ENCODE measurements at regions not wholly inside any gene's neighbourhood (a gene's known extent, or its start where the extent isn't known, plus 50 kb on each side); places are given as distances from the start of the nearest gene placed in this dataset.
"Not testable (repeated sequence)": the region's sequence is repeated elsewhere in the genome, so short reads cannot be mapped to it uniquely, and the experiment has no call there.

DNA sequence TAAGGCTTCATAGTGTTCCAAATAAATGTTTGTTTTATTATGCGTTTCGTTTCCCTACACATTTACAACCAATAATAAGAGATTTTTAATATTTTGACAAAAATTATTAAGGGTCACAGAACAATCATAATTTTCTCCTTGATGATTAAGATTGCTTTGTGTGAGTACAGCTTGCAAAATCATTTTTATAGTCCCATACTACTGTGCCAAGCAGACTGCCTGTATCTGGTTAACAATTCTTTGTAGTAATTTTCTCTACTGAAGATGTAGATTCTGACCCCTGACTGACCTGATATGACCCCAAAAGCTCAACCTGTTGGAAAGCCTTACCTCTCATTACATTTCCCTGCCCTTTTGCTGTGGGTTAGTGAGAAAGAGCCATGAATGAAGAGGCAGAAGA is 311.9 kb upstream of the PIK3R1 start:
- H3K9me3 Mint-ChIP-seq, result no peaks in the 10 kb centered on the region
- no peak for DNase-seq (ENCODE audit: low spot score)
- intact Hi-C loops (cut with micrococcal nuclease), result no loop called here
- no peaks in the 10 kb centered on the region for H3K36me3 Mint-ChIP-seq (ENCODE audit: low read depth)
- no peak overlapping the region for H3K27ac Mint-ChIP-seq
- no peak overlapping the region for H3K4me3 Mint-ChIP-seq (ENCODE audit: low read depth)
- H3K27me3 Mint-ChIP-seq (ENCODE audit: low read depth), result no peaks in the 10 kb centered on the region
- no peaks in the 10 kb centered on the region for H3K4me1 Mint-ChIP-seq (ENCODE audit: low read depth)

DNA sequence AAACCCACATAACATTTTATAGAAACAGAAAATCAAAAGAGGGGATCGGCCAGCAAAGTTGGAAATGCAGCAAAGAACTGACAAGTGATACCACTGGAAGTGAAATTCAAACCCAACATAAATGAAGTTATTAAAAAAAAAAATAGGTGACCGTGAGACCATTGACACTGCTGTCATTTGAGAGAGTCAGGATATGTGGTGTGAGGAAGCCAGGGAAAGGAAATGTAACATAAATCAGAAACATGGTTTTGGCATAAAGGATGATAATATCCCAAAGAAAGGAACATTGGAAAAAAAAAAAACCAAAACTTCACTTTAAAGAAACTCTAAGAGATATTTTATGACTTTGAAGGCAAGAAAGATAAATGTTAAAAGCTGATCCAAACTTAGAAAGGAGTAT is 312.4 kb upstream of the PIK3R1 start:
- Mint-ChIP-seq H3K9me3 (no peaks in the 10 kb centered on the region), H3K27me3 (ENCODE audit: low read depth) (no peaks in the 10 kb centered on the region), H3K4me3 (ENCODE audit: low read depth) (no peak overlapping the region), H3K4me1 (ENCODE audit: low read depth) (no peaks in the 10 kb centered on the region), H3K27ac (no peak overlapping the region), H3K36me3 (ENCODE audit: low read depth) (no peaks in the 10 kb centered on the region)
- intact Hi-C loops (cut with micrococcal nuclease), result no loop called here
- no peak for DNase-seq (ENCODE audit: low spot score)

DNA sequence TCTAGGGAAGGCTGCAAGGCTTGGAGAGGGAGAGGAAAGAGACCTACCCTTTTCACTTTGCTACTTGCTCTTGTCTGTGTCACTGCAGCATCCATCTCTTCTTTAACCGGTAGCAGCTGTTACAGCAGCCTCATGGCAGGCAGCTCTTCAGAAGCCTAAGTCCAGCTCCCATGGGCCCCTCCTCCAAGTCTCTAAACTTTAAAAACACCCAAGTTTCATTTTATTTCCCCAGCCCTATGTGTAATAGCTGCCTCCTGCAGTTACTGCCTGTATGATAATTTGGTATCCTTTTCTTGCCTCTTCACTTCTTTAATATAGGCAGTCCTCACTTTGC is 313.1 kb upstream of the PIK3R1 start:
- H3K36me3 Mint-ChIP-seq (ENCODE audit: low read depth), result no peaks in the 10 kb centered on the region
- H3K4me3 Mint-ChIP-seq (ENCODE audit: low read depth), result no peak overlapping the region
- intact Hi-C loops (cut with micrococcal nuclease), result no loop called here
- H3K27me3 Mint-ChIP-seq (ENCODE audit: low read depth), result no peaks in the 10 kb centered on the region
- no peaks in the 10 kb centered on the region for H3K4me1 Mint-ChIP-seq (ENCODE audit: low read depth)
- H3K27ac Mint-ChIP-seq, result no peak overlapping the region
- no peak for DNase-seq (ENCODE audit: low spot score)
- no peaks in the 10 kb centered on the region for H3K9me3 Mint-ChIP-seq

DNA sequence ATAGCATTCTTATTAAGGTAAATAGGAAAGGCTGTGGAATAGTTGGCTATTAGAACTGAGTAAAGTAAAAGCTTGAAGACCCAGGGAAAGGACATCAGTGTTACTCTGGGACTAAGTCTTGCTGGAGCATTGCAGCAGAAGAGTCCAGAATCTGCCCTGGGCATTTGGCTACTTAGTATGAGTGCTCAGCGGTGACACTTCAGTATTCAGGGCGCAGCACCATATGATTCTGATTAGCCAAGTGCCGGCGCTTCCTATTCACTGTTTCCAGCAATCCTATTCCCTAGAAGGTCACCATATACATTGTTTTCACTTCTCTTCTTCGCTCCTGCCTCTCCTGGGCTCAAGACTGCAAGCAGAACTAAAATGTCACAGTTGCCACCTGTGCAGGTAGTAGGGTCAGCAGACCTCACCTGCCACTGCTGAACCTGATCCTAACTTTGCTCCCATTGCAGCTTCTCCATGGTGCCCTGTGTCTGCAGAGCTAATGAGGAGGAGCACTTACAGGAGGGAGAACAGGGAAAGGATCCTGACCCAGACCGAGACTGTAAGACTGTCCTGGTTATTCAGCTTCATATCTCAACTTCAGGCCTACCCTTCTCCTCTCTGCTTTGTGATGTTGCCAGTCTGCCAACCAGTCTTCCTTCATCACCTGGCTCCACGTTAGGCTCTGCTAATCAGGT is 313.6 kb upstream of the PIK3R1 start:
- H3K27ac Mint-ChIP-seq, result no peak overlapping the region
- no peaks in the 10 kb centered on the region for H3K9me3 Mint-ChIP-seq
- no peaks in the 10 kb centered on the region for H3K4me1 Mint-ChIP-seq (ENCODE audit: low read depth)
- no peaks in the 10 kb centered on the region for H3K27me3 Mint-ChIP-seq (ENCODE audit: low read depth)
- no peak for DNase-seq (ENCODE audit: low spot score)
- no peak overlapping the region for H3K4me3 Mint-ChIP-seq (ENCODE audit: low read depth)
- no peaks in the 10 kb centered on the region for H3K36me3 Mint-ChIP-seq (ENCODE audit: low read depth)
- intact Hi-C loops (cut with micrococcal nuclease), result no loop called here

DNA sequence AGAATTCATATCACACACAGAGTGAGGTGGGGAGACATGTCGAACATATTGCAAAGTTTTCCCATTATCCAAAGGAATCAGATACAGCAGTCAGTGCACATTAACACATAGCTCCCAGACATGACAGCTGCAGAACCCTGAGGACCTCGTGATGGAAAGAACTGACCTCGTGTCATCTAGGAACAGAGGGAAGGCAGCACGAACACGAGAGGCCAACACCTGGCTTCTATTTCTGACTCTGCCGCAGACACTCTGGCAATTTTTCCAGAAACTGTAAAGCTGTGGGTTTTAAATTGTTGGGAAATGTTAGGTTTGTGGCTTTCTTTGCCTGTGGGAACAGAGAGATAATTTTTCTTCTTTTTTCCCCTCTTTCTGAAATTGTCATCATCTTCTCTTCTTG is 315.0 kb upstream of the PIK3R1 start:
- no peaks in the 10 kb centered on the region for H3K36me3 Mint-ChIP-seq (ENCODE audit: low read depth)
- no peaks in the 10 kb centered on the region for H3K4me1 Mint-ChIP-seq (ENCODE audit: low read depth)
- intact Hi-C loops (cut with micrococcal nuclease), result no loop called here
- no peaks in the 10 kb centered on the region for H3K27me3 Mint-ChIP-seq (ENCODE audit: low read depth)
- H3K27ac Mint-ChIP-seq, result no peak overlapping the region
- DNase-seq (ENCODE audit: low spot score), result no peak
- no peaks in the 10 kb centered on the region for H3K9me3 Mint-ChIP-seq
- H3K4me3 Mint-ChIP-seq (ENCODE audit: low read depth), result no peak overlapping the region

DNA sequence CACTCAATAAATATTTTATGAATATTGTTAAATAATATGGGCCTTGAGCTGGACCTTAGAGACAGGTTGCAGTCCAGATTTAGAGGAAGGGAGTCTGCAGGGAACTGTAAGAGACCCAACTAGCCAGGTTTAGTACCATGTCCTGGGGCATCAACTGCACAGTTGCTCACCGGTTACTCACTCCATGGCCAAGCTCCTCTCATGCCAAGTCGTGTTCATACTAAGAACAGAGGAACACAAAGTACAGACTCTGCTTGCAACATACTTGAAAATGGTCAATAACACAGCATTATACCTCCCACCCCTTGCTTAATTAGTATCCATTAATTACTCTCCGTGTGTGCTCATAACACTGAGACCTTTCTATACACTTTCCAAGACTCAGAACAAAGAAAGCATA is 317.6 kb upstream of the PIK3R1 start:
- intact Hi-C loops (cut with micrococcal nuclease), result no loop called here
- Mint-ChIP-seq H3K4me3 (ENCODE audit: low read depth) (no peak overlapping the region), H3K36me3 (ENCODE audit: low read depth) (no peaks in the 10 kb centered on the region), H3K27me3 (ENCODE audit: low read depth) (no peaks in the 10 kb centered on the region), H3K9me3 (no peaks in the 10 kb centered on the region), H3K27ac (no peak overlapping the region), H3K4me1 (ENCODE audit: low read depth) (no peaks in the 10 kb centered on the region)
- DNase-seq (ENCODE audit: low spot score), result no peak

DNA sequence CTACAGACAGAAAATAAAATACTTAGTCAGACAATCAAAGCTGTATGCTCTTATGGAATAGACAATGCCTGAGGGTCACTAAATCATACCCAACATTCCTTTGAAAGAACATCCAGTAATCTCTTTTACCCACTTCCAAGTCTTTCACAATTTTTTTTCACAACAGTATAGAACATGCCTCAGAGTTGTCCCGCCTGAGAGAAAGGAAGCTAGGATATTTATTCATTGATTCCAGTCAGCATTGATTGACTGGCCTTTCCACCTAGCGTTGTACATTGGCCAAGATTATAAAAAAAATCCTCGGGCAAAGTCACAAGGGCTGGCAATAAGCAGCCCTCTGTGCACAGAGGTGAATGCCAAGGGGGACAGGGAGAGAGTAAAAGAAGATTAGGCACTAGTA is 318.1 kb upstream of the PIK3R1 start:
- no peak for DNase-seq (ENCODE audit: low spot score)
- no peak overlapping the region for H3K4me3 Mint-ChIP-seq (ENCODE audit: low read depth)
- no peaks in the 10 kb centered on the region for H3K4me1 Mint-ChIP-seq (ENCODE audit: low read depth)
- no peaks in the 10 kb centered on the region for H3K27me3 Mint-ChIP-seq (ENCODE audit: low read depth)
- H3K9me3 Mint-ChIP-seq, result no peaks in the 10 kb centered on the region
- H3K36me3 Mint-ChIP-seq (ENCODE audit: low read depth), result no peaks in the 10 kb centered on the region
- no peak overlapping the region for H3K27ac Mint-ChIP-seq
- intact Hi-C loops (cut with micrococcal nuclease), result no loop called here

DNA sequence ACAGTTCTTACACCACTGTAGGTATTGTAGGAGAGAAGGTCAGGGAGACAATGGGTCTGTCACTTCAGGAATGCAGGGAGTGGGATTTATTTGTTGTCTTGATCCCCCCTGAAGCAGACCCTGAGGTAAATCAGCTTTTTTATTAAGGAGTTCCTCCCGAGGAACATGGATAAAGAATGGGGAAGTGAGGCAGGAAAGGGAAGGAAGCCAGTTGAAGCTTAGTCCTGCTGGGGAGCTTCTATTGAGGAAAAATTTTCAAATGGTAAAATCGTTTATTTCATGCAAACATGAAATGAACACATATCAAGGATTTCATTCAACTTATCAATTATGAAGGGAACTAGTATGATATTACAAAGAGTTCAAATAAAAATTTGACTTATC is 318.6 kb upstream of the PIK3R1 start:
- Mint-ChIP-seq H3K4me3 (ENCODE audit: low read depth) (no peak overlapping the region), H3K27ac (no peak overlapping the region), H3K9me3 (no peaks in the 10 kb centered on the region), H3K27me3 (ENCODE audit: low read depth) (no peaks in the 10 kb centered on the region), H3K4me1 (ENCODE audit: low read depth) (no peaks in the 10 kb centered on the region), H3K36me3 (ENCODE audit: low read depth) (no peaks in the 10 kb centered on the region)
- intact Hi-C loops (cut with micrococcal nuclease), result no loop called here
- DNase-seq (ENCODE audit: low spot score), result no peak

DNA sequence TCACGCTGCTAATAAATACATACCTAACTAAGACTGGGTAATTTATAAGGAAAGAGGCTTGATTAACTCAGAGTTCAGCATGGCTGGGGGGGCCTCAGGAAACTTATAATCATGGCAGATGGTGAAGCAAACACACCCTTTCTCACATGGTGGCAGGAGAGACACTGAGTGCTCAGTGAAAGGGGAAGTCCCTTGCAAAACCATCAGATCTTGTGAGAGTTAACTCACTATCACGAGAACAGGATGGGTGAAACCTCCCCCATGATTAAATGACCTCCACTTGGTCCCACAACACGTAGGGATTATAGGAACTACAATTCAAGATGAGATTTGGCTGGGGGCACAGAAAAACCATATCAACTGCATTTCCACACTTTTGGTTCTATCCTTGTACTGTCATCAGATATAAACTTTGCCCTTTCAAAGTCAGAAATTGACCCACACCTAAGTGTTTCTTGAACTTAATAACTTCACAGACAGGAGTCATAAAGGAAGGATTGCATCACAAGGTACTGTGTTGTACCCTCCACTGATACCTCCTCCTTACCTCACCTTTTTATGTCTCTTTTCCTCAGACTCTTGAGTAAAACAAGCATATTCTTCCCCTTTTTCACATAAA is 319.1 kb upstream of the PIK3R1 start:
- Mint-ChIP-seq H3K27me3 (ENCODE audit: low read depth) (no peaks in the 10 kb centered on the region), H3K4me3 (ENCODE audit: low read depth) (no peak overlapping the region), H3K4me1 (ENCODE audit: low read depth) (no peaks in the 10 kb centered on the region), H3K27ac (no peak overlapping the region), H3K36me3 (ENCODE audit: low read depth) (no peaks in the 10 kb centered on the region), H3K9me3 (no peaks in the 10 kb centered on the region)
- DNase-seq (ENCODE audit: low spot score), result no peak
- intact Hi-C loops (cut with micrococcal nuclease), result no loop called here

DNA sequence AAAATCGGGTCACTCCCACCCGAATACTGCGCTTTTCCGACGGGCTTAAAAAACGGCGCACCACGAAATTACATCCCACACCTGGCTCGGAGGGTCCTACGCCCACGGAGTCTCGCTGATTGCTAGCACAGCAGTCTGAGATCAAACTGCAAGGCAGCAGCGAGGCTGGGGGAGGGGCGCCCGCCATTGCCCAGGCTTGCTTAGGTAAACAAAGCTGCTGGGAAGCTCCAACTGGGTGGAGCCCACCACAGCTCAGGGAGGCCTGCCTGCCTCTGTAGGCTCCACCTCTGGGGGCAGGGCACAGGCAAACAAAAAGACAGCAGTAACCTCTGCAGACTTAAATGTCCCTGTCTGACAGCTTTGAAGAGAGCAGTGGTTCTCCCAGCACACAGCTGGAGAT is 325.7 kb upstream of the PIK3R1 start:
- H3K27me3 Mint-ChIP-seq (ENCODE audit: low read depth); H3K36me3 Mint-ChIP-seq (ENCODE audit: low read depth); H3K27ac Mint-ChIP-seq; H3K9me3 Mint-ChIP-seq; H3K4me3 Mint-ChIP-seq (ENCODE audit: low read depth); H3K4me1 Mint-ChIP-seq (ENCODE audit: low read depth); intact Hi-C loops (cut with micrococcal nuclease); DNase-seq (ENCODE audit: low spot score): not testable (repeated sequence)

DNA sequence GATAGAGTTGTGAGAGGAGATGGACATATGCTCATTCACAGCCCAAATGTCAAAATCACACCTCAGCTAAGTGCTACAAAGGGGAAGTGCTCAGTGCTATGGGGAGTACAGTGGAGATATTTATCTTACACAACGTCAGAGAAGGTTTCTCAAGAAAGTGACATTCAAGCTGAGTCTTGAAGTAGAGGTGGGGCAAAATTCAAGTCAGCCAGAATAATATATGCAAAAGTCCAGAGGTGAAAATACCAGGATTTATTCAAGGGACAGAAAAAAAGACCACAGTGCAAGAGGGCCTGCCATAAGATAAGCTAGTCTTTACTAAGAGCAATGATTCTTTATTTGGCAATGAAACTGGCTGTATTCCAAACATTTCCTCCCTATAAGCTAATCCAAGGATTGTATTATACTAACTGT is 327.8 kb upstream of the PIK3R1 start:
- no peaks in the 10 kb centered on the region for H3K27me3 Mint-ChIP-seq (ENCODE audit: low read depth)
- no peak overlapping the region for H3K27ac Mint-ChIP-seq
- no peak overlapping the region for H3K4me3 Mint-ChIP-seq (ENCODE audit: low read depth)
- intact Hi-C loops (cut with micrococcal nuclease), result no loop called here
- no peaks in the 10 kb centered on the region for H3K9me3 Mint-ChIP-seq
- H3K4me1 Mint-ChIP-seq (ENCODE audit: low read depth), result no peaks in the 10 kb centered on the region
- no peaks in the 10 kb centered on the region for H3K36me3 Mint-ChIP-seq (ENCODE audit: low read depth)
- DNase-seq (ENCODE audit: low spot score), result no peak

DNA sequence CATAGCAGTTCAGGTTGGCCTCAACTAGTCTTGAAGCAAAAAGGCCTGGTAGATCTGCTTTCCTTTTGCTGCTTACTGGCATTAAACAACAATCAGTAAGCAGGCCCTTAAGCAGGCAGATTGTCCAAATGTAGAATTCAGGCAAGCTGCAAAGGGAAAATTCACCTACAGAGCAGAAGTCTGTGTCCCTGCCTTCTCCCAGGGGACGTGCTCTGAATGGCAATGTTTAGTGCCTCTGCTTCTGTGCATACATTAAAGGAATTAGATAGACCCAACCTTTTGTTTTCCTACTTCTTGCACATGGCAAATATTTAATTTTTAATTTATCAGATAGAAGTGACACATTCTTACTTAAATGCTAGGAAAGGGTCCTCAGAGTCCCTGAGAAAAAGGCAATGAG is 328.8 kb upstream of the PIK3R1 start:
- Mint-ChIP-seq H3K36me3 (ENCODE audit: low read depth) (no peaks in the 10 kb centered on the region), H3K4me1 (ENCODE audit: low read depth) (no peaks in the 10 kb centered on the region), H3K27ac (no peak overlapping the region), H3K4me3 (ENCODE audit: low read depth) (no peak overlapping the region), H3K9me3 (no peaks in the 10 kb centered on the region), H3K27me3 (ENCODE audit: low read depth) (no peaks in the 10 kb centered on the region)
- intact Hi-C loops (cut with micrococcal nuclease), result no loop called here
- DNase-seq (ENCODE audit: low spot score), result no peak

DNA sequence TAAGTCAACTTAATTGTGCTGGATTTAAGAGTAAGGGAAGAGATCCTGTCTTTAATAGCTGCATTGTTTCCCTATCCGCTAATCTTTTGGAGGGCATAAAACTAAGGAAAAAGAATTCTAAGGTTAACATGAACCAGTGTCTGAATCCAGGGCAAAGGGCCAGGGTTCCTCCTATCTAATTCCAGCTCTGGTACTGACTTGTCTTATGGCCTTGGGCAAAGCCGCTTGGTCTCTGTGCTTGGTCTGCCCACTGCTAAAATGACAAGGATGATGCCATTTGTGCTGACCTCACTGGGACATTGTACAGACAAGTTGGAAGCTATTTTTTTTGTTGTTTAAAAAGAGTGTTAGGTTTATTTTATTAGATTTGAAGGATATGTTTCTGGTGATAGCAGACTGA is 334.7 kb upstream of the PIK3R1 start:
- Mint-ChIP-seq H3K4me3 (ENCODE audit: low read depth) (no peak overlapping the region), H3K9me3 (no peaks in the 10 kb centered on the region), H3K27me3 (ENCODE audit: low read depth) (no peaks in the 10 kb centered on the region), H3K36me3 (ENCODE audit: low read depth) (no peaks in the 10 kb centered on the region), H3K4me1 (ENCODE audit: low read depth) (no peaks in the 10 kb centered on the region), H3K27ac (no peak overlapping the region)
- intact Hi-C loops (cut with micrococcal nuclease), result no loop called here
- no peak for DNase-seq (ENCODE audit: low spot score)

DNA sequence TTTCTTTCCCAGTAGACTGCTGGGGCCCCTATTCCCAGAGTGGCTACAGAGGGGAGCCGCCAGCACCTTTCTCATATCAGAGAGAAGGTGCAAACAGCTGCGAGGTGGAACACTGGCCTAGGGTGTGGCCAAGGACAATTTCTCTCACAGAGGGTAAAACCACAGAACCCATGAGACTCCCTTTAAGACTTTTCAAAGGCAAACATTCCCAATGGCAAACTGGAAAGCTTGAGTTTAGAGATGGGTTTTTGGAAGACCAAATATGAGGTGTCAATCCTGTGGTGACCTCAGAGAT is 335.1 kb upstream of the PIK3R1 start:
- intact Hi-C loops (cut with micrococcal nuclease), result no loop called here
- H3K4me1 Mint-ChIP-seq (ENCODE audit: low read depth), result no peaks in the 10 kb centered on the region
- H3K4me3 Mint-ChIP-seq (ENCODE audit: low read depth), result no peak overlapping the region

More for the DNA sequence above, 335.1 kb upstream of the PIK3R1 start:
- no peak for DNase-seq (ENCODE audit: low spot score)
- Mint-ChIP-seq H3K27me3 (ENCODE audit: low read depth) (no peaks in the 10 kb centered on the region), H3K9me3 (no peaks in the 10 kb centered on the region), H3K36me3 (ENCODE audit: low read depth) (no peaks in the 10 kb centered on the region), H3K27ac (no peak overlapping the region)
